ENCODE measurements at regions not wholly inside any gene's neighbourhood (a gene's known extent, or its start where the extent isn't known, plus 50 kb on each side); places are given as distances from the start of the nearest gene placed in this dataset.

DNA sequence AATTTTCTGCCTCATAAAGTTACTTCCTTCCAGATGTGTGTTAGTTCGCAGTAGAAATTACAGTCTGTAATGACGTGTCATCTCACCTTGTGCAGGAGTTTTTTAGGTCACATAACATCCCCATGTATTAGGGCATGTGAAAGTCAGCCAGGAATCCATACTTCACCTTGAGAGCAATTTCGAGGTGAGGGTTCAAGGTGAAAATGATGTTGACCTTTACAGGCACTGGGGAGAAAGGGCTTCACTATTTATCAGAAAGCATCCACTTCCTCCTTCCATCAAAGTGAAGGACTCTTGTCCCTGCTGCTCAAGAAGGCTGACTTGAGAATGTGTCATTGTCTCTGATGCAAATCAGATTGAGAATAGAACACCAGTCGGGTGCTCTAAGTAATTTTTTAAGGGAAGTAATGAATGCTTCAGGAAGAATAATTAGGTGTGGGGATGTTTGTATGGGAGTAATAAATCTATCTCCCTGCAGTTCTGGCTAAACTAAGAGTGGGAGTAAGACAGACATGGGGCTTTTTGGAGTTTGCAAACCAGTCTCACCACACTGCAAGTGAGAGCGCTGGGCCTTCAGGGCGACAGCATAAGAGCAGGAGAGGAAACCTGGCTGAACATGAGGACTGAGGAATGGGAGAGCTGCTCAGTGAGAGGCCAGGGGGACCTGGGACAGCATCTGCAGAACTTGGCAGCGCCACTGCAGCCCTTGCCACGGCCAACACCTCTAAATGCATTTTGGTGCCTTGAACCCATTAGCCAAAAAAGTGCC lies 85.9 kb upstream of the IL12A start:
- Histone ChIP-seq H3K4me2 (no peak overlapping the region), H4K20me1 (ENCODE audit: insufficient read depth) (no peaks in the 10 kb centered on the region), H3K4me1 (ENCODE audit: low read depth, poor library complexity, severe bottlenecking) (peaks cover 17% of the 10 kb centered on the region), H3K9ac (no peak overlapping the region), H3K36me3 (ENCODE audit: insufficient read depth) (no peaks in the 10 kb centered on the region), H2AFZ (ENCODE audit: low read depth) (no peak overlapping the region), H3K27me3 (ENCODE audit: insufficient read depth, low read depth) (no peaks in the 10 kb centered on the region), H3K79me2 (ENCODE audit: insufficient read depth, low read depth) (no peaks in the 10 kb centered on the region), H3K27ac (no peak overlapping the region), H3K4me3 (IDR thresholded peaks at IDR 0.05; ENCODE audit: insufficient read depth, low read depth, low read length) (no peak overlapping the region)
- TF ChIP-seq, protein P1, sequence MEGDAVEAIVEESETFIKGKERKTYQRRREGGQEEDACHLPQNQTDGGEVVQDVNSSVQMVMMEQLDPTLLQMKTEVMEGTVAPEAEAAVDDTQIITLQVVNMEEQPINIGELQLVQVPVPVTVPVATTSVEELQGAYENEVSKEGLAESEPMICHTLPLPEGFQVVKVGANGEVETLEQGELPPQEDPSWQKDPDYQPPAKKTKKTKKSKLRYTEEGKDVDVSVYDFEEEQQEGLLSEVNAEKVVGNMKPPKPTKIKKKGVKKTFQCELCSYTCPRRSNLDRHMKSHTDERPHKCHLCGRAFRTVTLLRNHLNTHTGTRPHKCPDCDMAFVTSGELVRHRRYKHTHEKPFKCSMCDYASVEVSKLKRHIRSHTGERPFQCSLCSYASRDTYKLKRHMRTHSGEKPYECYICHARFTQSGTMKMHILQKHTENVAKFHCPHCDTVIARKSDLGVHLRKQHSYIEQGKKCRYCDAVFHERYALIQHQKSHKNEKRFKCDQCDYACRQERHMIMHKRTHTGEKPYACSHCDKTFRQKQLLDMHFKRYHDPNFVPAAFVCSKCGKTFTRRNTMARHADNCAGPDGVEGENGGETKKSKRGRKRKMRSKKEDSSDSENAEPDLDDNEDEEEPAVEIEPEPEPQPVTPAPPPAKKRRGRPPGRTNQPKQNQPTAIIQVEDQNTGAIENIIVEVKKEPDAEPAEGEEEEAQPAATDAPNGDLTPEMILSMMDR (conservative IDR thresholded peaks at IDR 0.05; ENCODE audit: low read depth, low read length) = no peak

DNA sequence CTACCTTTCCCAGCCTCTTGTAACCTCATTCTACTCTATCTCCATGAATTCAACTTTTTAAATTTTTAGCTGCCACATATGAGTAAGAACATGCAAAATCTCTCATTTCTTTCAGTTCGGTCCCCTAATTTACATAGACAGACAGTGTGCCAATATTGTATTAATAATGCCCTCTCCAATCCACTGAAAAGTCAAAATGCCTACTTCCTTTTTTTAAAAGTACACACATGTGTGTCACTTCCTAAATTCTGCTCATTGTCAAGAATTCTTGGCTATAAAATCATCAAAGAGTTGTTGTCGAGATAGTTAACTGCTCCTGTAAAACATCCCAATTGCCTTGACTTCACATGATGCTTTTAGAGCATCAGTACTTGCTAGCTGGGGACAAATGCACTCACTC lies 84.2 kb upstream of the IL12A start:
- H3K9ac ChIP-seq = no peak overlapping the region
- no peak overlapping the region for H3K4me2 ChIP-seq
- no peak overlapping the region for H3K27ac ChIP-seq
- H3K36me3 ChIP-seq (ENCODE audit: insufficient read depth) = no peaks in the 10 kb centered on the region
- H4K20me1 ChIP-seq (ENCODE audit: insufficient read depth) = no peaks in the 10 kb centered on the region
- no peaks in the 10 kb centered on the region for H3K4me1 ChIP-seq (ENCODE audit: low read depth, poor library complexity, severe bottlenecking)
- H3K79me2 ChIP-seq (ENCODE audit: insufficient read depth, low read depth) = no peaks in the 10 kb centered on the region
- no peak overlapping the region for H2AFZ ChIP-seq (ENCODE audit: low read depth)
- TF ChIP-seq, protein P1 (conservative IDR thresholded peaks at IDR 0.05; ENCODE audit: low read depth, low read length) = no peak
- no peaks in the 10 kb centered on the region for H3K27me3 ChIP-seq (ENCODE audit: insufficient read depth, low read depth)
- H3K4me3 ChIP-seq (IDR thresholded peaks at IDR 0.05; ENCODE audit: insufficient read depth, low read depth, low read length) = no peak overlapping the region

DNA sequence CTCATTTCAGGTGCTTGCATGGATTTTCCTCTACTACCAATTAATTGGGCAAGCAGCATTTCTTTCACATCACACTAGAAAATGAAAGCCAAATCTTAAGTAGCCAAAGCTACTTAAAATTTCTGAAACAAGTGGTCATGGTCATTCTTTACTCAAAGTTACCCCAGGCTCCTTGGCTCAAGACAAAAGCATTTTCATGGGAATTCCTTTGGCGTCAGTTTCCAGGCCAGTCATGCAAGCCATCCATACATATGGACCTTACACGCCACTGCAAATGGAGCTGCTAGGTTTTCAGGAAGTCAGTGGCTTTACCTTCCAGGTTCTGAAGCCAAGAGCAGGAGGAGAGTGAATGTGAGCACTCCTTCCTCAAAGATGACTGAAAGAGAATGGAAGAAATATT lies 83.7 kb upstream of the IL12A start:
- Histone ChIP-seq H4K20me1 (ENCODE audit: insufficient read depth) (no peaks in the 10 kb centered on the region), H3K27ac (no peak overlapping the region), H2AFZ (ENCODE audit: low read depth) (no peak overlapping the region), H3K9ac (no peak overlapping the region), H3K79me2 (ENCODE audit: insufficient read depth, low read depth) (no peaks in the 10 kb centered on the region), H3K4me3 (IDR thresholded peaks at IDR 0.05; ENCODE audit: insufficient read depth, low read depth, low read length) (no peak overlapping the region), H3K4me2 (no peak overlapping the region), H3K27me3 (ENCODE audit: insufficient read depth, low read depth) (no peaks in the 10 kb centered on the region), H3K36me3 (ENCODE audit: insufficient read depth) (no peaks in the 10 kb centered on the region), H3K4me1 (ENCODE audit: low read depth, poor library complexity, severe bottlenecking) (no peaks in the 10 kb centered on the region)
- TF ChIP-seq, protein P1 (conservative IDR thresholded peaks at IDR 0.05; ENCODE audit: low read depth, low read length) = no peak

DNA sequence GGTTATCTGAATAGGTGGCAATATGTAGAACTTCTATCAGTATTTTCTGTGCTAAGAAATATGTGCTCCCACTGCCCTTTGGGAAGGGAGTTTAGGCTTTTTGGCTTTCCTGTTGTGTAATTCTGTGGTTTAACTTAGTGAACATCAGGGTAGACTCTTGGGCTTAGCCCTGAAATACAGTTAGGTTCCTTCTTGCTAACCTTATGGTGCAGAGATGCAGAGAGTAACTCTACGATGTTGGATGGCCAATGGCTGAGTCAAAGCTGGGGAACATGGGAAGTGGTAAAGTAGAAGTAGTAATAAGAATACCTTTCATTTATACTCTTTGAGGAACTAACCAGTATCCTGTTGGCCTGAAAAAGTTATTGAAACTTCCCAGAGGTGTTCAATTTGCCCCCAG lies 80.8 kb upstream of the IL12A start:
- no peaks in the 10 kb centered on the region for H3K79me2 ChIP-seq (ENCODE audit: insufficient read depth, low read depth)
- H2AFZ ChIP-seq (ENCODE audit: low read depth) = no peak overlapping the region
- H3K4me1 ChIP-seq (ENCODE audit: low read depth, poor library complexity, severe bottlenecking) = peaks cover 11% of the 10 kb centered on the region
- no peak overlapping the region for H3K4me3 ChIP-seq (IDR thresholded peaks at IDR 0.05; ENCODE audit: insufficient read depth, low read depth, low read length)
- H3K27ac ChIP-seq = no peak overlapping the region
- no peak overlapping the region for H3K4me2 ChIP-seq
- H3K9ac ChIP-seq = no peak overlapping the region
- no peaks in the 10 kb centered on the region for H3K27me3 ChIP-seq (ENCODE audit: insufficient read depth, low read depth)
- no peaks in the 10 kb centered on the region for H3K36me3 ChIP-seq (ENCODE audit: insufficient read depth)
- H4K20me1 ChIP-seq (ENCODE audit: insufficient read depth) = no peaks in the 10 kb centered on the region
- TF ChIP-seq, protein P1 (conservative IDR thresholded peaks at IDR 0.05; ENCODE audit: low read depth, low read length) = no peak

Measured in KMS-11 (cell line).